ENCODE measurements at regions not wholly inside any gene's neighbourhood (a gene's known extent, or its start where the extent isn't known, plus 50 kb on each side); places are given as distances from the start of the nearest gene placed in this dataset.

- Mint-ChIP-seq H3K27ac (no peak overlapping the region), H3K4me1 (peaks cover 5% of the 10 kb centered on the region)
- TF ChIP-seq STAT1 (IDR thresholded peaks at IDR 0.05; ENCODE audit: unreplicated experiment) (no peak), POLR2AphosphoS5 (IDR thresholded peaks at IDR 0.05; ENCODE audit: low read depth) (no peak), REST (IDR thresholded peaks at IDR 0.05; ENCODE audit: unreplicated experiment) (no peak), ZNF114 (CRISPR knock-in tag; IDR thresholded peaks at IDR 0.05) (no peak), ZNF331 (CRISPR knock-in tag; IDR thresholded peaks at IDR 0.05; ENCODE audit: low read depth) (no peak), ETS1 (IDR thresholded peaks at IDR 0.05) (no peak), CREB1 (CRISPR knock-in tag; IDR thresholded peaks at IDR 0.05; ENCODE audit: low read depth) (no peak), ZNF462 (CRISPR knock-in tag; IDR thresholded peaks at IDR 0.05) (no peak), EZH2 (IDR thresholded peaks at IDR 0.05; ENCODE audit: low read depth, unreplicated experiment) (no peak), CTCF (conservative IDR thresholded peaks at IDR 0.05; ENCODE audit: low read depth in 2 of 2) (no peak), NANOG (IDR thresholded peaks at IDR 0.05; ENCODE audit: borderline replicate concordance) (no peak), JUNB (IDR thresholded peaks at IDR 0.05; ENCODE audit: unreplicated experiment) (no peak), EZH2phosphoT487 (IDR thresholded peaks at IDR 0.05; ENCODE audit: unreplicated experiment) (no peak)
Observed at GRCh38 chr6:169920359-169921020, 169.1 kb downstream of the ERMARD start.

More at GRCh38 chr6:169920359-169921020, 169.1 kb downstream of the ERMARD start:
- Mint-ChIP-seq H3K9me3 (peaks cover 7% of the 10 kb centered on the region), H3K27me3 (ENCODE audit: insufficient read depth, low read depth, poor library complexity) (peaks cover 8% of the 10 kb centered on the region), H3K36me3 (ENCODE audit: low read depth) (peaks cover 5% of the 10 kb centered on the region; the same call in 1 of the 3 replicates), H3K4me3 (no peak overlapping the region)
- Histone ChIP-seq H3K79me2 (replicated peaks; ENCODE audit: insufficient read depth) (no peaks in the 10 kb centered on the region), H4K20me1 (replicated peaks; ENCODE audit: insufficient read depth) (no peaks in the 10 kb centered on the region), H3K36me3 (ENCODE audit: insufficient read depth) (no peaks in the 10 kb centered on the region), H3K27ac (ENCODE audit: low read depth) (no peak overlapping the region), H3K27me3 (ENCODE audit: insufficient read depth) (no peaks in the 10 kb centered on the region), H3K4me1 (ENCODE audit: insufficient read depth) (no peaks in the 10 kb centered on the region), H3K4me2 (no peak overlapping the region), H3K4me3 (no peak overlapping the region), H3K9me2 (ENCODE audit: insufficient read depth) (no peaks in the 10 kb centered on the region), H2AFZ (no peak overlapping the region), H3F3A (replicated peaks; ENCODE audit: low read depth) (0 out of 2 replicates have a peak, but pooled peaks cover 5% of the 10 kb centered on the region)
- DNase-seq (ENCODE audit: low spot score) (no peak), ATAC-seq (no peak)

Measured in GM23338 (cell line).